ENCODE measurements at regions not wholly inside any gene's neighbourhood (a gene's known extent, or its start where the extent isn't known, plus 50 kb on each side); places are given as distances from the start of the nearest gene placed in this dataset.

DNA sequence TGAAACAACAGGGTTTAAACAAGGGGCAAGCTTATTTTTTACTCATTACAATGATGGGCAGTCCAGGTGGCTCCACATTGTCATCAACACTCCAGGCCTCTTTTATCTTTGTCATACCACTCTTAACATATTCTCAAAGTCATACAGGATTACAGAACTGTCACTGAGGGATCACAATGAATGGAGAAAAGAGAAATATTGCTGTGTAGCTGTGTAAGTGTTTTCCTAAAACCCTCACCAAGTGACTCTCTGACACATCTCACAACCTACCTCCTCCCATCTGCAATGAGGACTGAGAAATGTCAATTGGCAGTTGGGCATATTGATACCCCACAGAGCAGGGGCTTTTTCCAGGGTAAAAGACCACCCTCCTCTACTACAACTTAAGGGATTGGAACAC, 562.1 kb downstream of the TBC1D4 start:
- H3K4me3 ChIP-seq (ENCODE audit: low read depth, low read length), result no peak overlapping the region
- no peak for TF ChIP-seq CTCF (IDR thresholded peaks at IDR 0.05; ENCODE audit: insufficient read depth, low read length, missing control alignments)
- ChIA-PET POLR2A (no interaction called here), CTCF (no interaction called here)
- DNase-seq (ENCODE audit: low read depth, low spot score), result no peak

- ChIA-PET CTCF (no interaction called here), POLR2A (no interaction called here)
- DNase-seq (ENCODE audit: low read depth, low spot score), result no peak
- no peak overlapping the region for H3K4me3 ChIP-seq (ENCODE audit: low read depth, low read length)
- no peak for TF ChIP-seq CTCF (IDR thresholded peaks at IDR 0.05; ENCODE audit: insufficient read depth, low read length, missing control alignments)
Observed at GRCh38 chr13:74912898-74913297, 569.1 kb downstream of the TBC1D4 start.

GRCh38 chr13:74910415-74910814, 571.6 kb downstream of the TBC1D4 start:
- H3K4me3 ChIP-seq (ENCODE audit: low read depth, low read length), result no peak overlapping the region
- CTCF ChIA-PET, result no interaction called here
- TF ChIP-seq CTCF (IDR thresholded peaks at IDR 0.05; ENCODE audit: insufficient read depth, low read length, missing control alignments), result no peak
- POLR2A ChIA-PET, result no interaction called here
- DNase-seq (ENCODE audit: low read depth, low spot score), result no peak

DNA sequence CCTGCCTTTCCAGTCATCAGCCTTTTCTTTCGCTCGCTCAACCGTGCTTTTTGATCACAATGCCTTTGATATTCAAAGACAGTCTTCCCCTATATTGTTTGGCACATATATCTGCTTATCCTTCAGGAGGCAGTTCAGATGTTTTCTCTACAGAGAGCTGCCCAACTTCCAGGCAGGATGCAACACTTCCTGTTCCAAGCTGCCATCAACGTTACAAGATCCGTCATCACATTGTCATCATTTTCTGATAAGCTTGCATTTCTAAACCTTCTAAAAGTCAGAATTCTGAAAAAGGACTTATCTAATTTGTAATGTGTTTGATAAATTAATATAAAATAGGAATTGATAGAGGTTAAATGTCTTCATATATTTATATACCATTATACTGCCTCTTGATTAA, 574.2 kb downstream of the TBC1D4 start:
- DNase-seq (ENCODE audit: low read depth, low spot score), result no peak
- H3K4me3 ChIP-seq (ENCODE audit: low read depth, low read length), result no peak overlapping the region
- no peak for TF ChIP-seq CTCF (IDR thresholded peaks at IDR 0.05; ENCODE audit: insufficient read depth, low read length, missing control alignments)
- CTCF ChIA-PET, result no interaction called here
- POLR2A ChIA-PET, result no interaction called here

DNA sequence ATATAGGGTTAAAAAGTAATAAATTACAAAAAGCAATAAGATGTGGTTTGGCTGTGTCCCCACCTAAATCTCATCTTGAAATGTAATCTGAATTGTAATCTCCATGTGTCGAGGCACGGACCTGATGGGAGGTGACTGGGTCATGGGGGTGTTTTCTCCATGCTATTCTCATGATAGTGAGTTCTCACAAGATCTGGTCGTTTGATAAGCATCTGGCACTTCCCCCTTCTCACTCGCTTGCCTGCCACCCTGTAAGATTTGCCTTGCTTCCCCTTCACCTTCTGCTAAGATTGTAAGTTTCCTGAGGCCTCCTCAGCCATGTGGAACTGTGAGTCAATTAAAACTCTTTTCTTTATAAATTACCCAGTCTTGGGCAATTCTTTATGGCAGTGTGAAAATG, 577.4 kb downstream of the TBC1D4 start:
- no peak for DNase-seq (ENCODE audit: low read depth, low spot score)
- H3K4me3 ChIP-seq (ENCODE audit: low read depth, low read length), result no peak overlapping the region
- POLR2A ChIA-PET, result no interaction called here
- CTCF ChIA-PET, result no interaction called here
- TF ChIP-seq CTCF (IDR thresholded peaks at IDR 0.05; ENCODE audit: insufficient read depth, low read length, missing control alignments), result no peak

- TF ChIP-seq CTCF (IDR thresholded peaks at IDR 0.05; ENCODE audit: insufficient read depth, low read length, missing control alignments), result no peak
- CTCF ChIA-PET, result no interaction called here
- DNase-seq (ENCODE audit: low read depth, low spot score), result no peak
- no peak overlapping the region for H3K4me3 ChIP-seq (ENCODE audit: low read depth, low read length)
- POLR2A ChIA-PET, result no interaction called here
Observed at GRCh38 chr13:74895042-74895796, 586.8 kb downstream of the TBC1D4 start.

All from AG04449 (cell line).